ENCODE measurements at regions not wholly inside any gene's neighbourhood (a gene's known extent, or its start where the extent isn't known, plus 50 kb on each side); places are given as distances from the start of the nearest gene placed in this dataset.

GRCh38 chr4:141524841-141525240, 111.5 kb upstream of the IL15 start:
- no peak for TF ChIP-seq ELF1 (IDR thresholded peaks at IDR 0.05)
- no peak for TF ChIP-seq TCF12 (IDR thresholded peaks at IDR 0.05)
- no peak for TF ChIP-seq PBX3 (IDR thresholded peaks at IDR 0.05)
- TF ChIP-seq SMC3 (IDR thresholded peaks at IDR 0.05; ENCODE audit: low read depth, low read length), result no peak
- TF ChIP-seq POLR2AphosphoS5 (IDR thresholded peaks at IDR 0.05; ENCODE audit: low read depth, low read length), result no peak
- TF ChIP-seq GATA2 (CRISPR knock-in tag; IDR thresholded peaks at IDR 0.05), result no peak
- no peak for TF ChIP-seq IRF3 (IDR thresholded peaks at IDR 0.05; ENCODE audit: low read depth, low read length)
- Histone ChIP-seq H4K20me1 (ENCODE audit: insufficient read depth) (no peaks in the 10 kb centered on the region), H3K4me2 (no peak overlapping the region), H3K27me3 (ENCODE audit: insufficient read depth) (no peaks in the 10 kb centered on the region), H3K36me3 (replicated peaks in 1 of 2; ENCODE audit: control insufficient read depth in 1 of 2, insufficient read depth in 2 of 2, low read length in 1 of 2) (no peaks in the 10 kb centered on the region), H3K4me3 (ENCODE audit: low read depth in 2 of 2, low read length in 1 of 2) (no peak overlapping the region), H3K27ac (ENCODE audit: low read depth in 2 of 2, low read length in 1 of 2) (no peak overlapping the region), H3K9me3 (no peaks in the 10 kb centered on the region; the same call in 1 of the 2 replicates), H3K4me1 (ENCODE audit: control insufficient read depth in 1 of 2, insufficient read depth in 2 of 2, low read depth in 1 of 2, low read length in 1 of 2) (no peaks in the 10 kb centered on the region), H3K79me2 (ENCODE audit: insufficient read depth) (no peaks in the 10 kb centered on the region), H3F3A (replicated peaks; ENCODE audit: insufficient read depth) (peaks cover 3% of the 10 kb centered on the region), H2AFZ (ENCODE audit: low read depth) (no peak overlapping the region), H3K9me2 (0 out of 2 replicates have a peak, but pooled peaks cover 4% of the 10 kb centered on the region), H3K9ac (no peak overlapping the region)
- POLR2A ChIA-PET, result no interaction called here
- no peak for DNase-seq
- 68% methylated on average over 2 of the region's 2 CpGs for WGBS (ENCODE audit: low lambda C conversion rate)
- CTCF ChIA-PET, result no interaction called here

GRCh38 chr4:141530627-141531026, 105.8 kb upstream of the IL15 start:
- Histone ChIP-seq H3K27ac (ENCODE audit: low read depth in 2 of 2, low read length in 1 of 2) (no peak overlapping the region), H3K4me3 (ENCODE audit: low read depth in 2 of 2, low read length in 1 of 2) (no peak overlapping the region), H3K4me1 (ENCODE audit: control insufficient read depth in 1 of 2, insufficient read depth in 2 of 2, low read depth in 1 of 2, low read length in 1 of 2) (no peaks in the 10 kb centered on the region), H3K9ac (no peak overlapping the region), H3K79me2 (ENCODE audit: insufficient read depth) (no peaks in the 10 kb centered on the region), H3K9me2 (0 out of 2 replicates have a peak, but pooled peaks cover 4% of the 10 kb centered on the region), H3F3A (replicated peaks; ENCODE audit: insufficient read depth) (peaks cover 3% of the 10 kb centered on the region), H2AFZ (ENCODE audit: low read depth) (no peak overlapping the region), H4K20me1 (ENCODE audit: insufficient read depth) (no peaks in the 10 kb centered on the region), H3K27me3 (ENCODE audit: insufficient read depth) (no peaks in the 10 kb centered on the region), H3K9me3 (no peaks in the 10 kb centered on the region; the same call in 1 of the 2 replicates), H3K36me3 (replicated peaks in 1 of 2; ENCODE audit: control insufficient read depth in 1 of 2, insufficient read depth in 2 of 2, low read length in 1 of 2) (peaks cover 0 to 4% of the 10 kb centered on the region in 2 experiments), H3K4me2 (no peak overlapping the region)
- WGBS (ENCODE audit: low lambda C conversion rate), result 92% methylated on average over 4 of the region's 4 CpGs
- CTCF ChIA-PET, result no interaction called here
- POLR2A ChIA-PET, result no interaction called here
- no peak for DNase-seq
- TF ChIP-seq RCOR1 (IDR thresholded peaks at IDR 0.05; ENCODE audit: low read length) (no peak), TAF1 (IDR thresholded peaks at IDR 0.05; ENCODE audit: borderline replicate concordance, low read depth, low read length) (no peak), USF1 (IDR thresholded peaks at IDR 0.05; ENCODE audit: borderline replicate concordance, low read depth) (no peak), NFIC (IDR thresholded peaks at IDR 0.05; ENCODE audit: borderline replicate concordance) (no peak), GATA2 (CRISPR knock-in tag; IDR thresholded peaks at IDR 0.05) (no peak), IRF3 (IDR thresholded peaks at IDR 0.05; ENCODE audit: low read depth, low read length) (no peak), MEF2A (IDR thresholded peaks at IDR 0.05; ENCODE audit: borderline replicate concordance, low read depth) (no peak), EZH2phosphoT487 (IDR thresholded peaks at IDR 0.05; ENCODE audit: borderline replicate concordance, low read depth) (no peak), GABPA (IDR thresholded peaks at IDR 0.05; ENCODE audit: low read depth) (no peak), MXI1 (IDR thresholded peaks at IDR 0.05; ENCODE audit: low read depth, low read length) (no peak), REST (IDR thresholded peaks at IDR 0.05; ENCODE audit: low read depth, low read length) (no peak), SIN3A (IDR thresholded peaks at IDR 0.05; ENCODE audit: borderline replicate concordance, low read depth, low read length) (no peak), JUND (IDR thresholded peaks at IDR 0.05) (no peak)

Data from SK-N-SH (cell line).